ENCODE measurements at regions not wholly inside any gene's neighbourhood (a gene's known extent, or its start where the extent isn't known, plus 50 kb on each side); places are given as distances from the start of the nearest gene placed in this dataset.

DNA sequence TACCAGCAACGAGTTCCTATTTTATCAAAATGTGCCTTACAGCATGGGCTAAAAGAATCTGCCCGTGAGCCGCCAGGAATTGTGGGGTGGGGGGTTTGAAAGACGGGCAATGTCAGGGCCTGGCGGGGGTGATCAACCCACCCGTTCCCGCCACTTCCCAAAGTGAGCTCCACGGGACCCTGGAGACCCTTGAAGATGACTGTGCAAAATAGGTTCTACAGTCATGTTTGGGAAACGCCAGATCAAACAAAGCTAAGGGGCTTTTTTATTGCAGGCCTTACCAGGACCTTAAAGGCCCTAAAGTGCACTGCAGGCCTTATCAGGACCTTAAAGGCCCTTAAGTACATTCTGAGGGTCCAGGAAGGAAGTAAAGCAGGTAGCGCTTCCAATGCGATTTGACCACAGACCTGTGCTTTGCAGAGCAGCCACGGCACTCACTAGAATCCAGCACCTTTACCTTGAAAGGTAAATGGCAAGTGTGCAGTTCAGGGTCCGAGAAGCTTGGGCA, 404.1 kb downstream of the SHANK2 start:
- no peak for DNase-seq (ENCODE audit: low spot score)

GRCh38 chr11:70849031-70849430, 403.3 kb downstream of the SHANK2 start:
- DNase-seq (ENCODE audit: low spot score): no peak

DNA sequence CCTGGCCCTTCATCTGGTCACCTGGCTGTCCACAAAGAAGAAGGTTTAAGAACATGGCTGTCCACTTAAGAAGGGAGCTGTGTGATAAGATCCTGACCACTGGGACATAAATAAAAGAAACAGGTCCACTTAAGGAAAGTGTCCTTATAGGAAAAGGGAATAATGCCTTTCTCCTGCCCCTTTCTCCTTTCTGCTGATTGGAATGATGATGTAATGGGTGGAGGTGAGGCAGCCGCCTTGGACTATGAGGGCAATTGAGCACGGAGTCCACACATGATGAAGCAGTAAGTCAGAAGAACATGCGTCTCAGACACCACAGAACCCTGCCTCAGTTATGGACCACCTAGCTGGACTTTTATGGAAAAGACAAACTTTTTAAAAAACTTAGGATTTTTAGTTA, 401.1 kb downstream of the SHANK2 start:
- no peak for DNase-seq (ENCODE audit: low spot score)

GRCh38 chr11:70851907-70852306, 400.5 kb downstream of the SHANK2 start:
- no peak for DNase-seq (ENCODE audit: low spot score)

DNA sequence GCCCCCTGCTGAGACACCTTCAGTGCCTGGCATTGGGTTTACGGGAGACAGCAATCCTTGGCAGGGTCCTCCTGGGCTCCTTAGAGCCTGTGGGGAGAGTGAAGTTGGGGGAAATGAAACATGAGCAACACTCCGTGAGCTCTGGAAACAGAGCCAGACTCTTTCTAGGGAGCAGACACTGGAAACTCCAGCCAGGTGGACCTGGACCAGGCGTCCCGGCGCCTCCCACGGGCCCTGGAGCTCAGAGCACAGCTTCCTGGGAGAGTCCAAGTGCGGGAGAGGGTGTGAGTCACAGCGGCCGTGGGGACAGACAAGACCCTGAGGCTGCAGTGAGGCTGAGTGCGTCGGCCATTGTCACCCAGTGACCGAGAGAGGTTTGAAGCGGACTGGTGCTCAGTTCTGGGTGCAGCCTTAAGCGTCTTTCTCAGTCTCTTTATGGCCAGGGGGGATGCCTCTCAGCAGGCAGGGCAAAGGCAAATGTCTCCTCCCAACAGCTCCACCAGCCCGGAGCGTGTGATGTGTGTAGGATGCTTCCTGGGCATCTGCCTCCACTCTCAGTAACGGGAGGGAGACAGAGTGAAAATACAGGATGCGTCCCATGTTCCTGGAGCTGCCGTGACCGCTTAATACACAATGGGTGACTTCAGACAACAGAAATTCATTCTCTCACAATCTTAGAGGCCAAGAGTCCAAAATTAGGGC, 399.2 kb downstream of the SHANK2 start:
- DNase-seq (ENCODE audit: low spot score): no peak

DNA sequence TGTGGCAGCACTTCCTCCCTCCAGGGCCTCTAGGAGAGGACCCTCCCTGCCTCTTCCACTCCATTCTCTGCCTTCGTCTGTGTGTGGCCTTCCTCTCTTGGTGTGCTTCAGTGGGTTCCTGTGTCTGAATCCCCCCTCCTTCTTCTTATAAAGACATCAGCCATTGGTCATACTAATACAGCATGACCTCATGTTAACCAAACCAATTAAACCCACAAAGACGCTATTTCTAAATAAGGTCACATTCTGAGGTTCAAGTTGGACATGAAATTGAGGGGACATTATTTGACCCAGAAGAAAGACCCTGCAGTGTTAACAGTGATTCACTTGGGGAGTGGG, 398.6 kb downstream of the SHANK2 start:
- DNase-seq (ENCODE audit: low spot score): no peak

DNA sequence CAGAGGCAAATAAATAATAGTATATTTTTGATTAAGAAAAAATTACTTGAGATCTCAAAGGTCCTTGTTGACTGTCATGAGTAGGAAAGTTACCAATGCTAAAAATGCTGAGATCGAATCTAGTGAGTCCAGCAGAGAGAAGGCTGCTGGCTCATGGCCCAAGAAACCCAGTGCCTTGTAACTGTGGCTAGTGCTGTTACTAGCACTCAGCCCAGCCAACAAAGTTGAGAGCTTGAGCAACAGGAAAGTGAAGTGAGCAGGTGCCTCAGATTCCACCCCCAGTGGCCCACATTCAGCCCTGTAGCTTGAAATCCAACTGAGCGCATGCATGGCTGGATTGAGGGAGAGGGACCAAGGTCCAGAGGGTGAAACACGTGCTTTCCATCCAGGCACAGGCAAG, 398.2 kb downstream of the SHANK2 start:
- DNase-seq (ENCODE audit: low spot score): no peak

DNA sequence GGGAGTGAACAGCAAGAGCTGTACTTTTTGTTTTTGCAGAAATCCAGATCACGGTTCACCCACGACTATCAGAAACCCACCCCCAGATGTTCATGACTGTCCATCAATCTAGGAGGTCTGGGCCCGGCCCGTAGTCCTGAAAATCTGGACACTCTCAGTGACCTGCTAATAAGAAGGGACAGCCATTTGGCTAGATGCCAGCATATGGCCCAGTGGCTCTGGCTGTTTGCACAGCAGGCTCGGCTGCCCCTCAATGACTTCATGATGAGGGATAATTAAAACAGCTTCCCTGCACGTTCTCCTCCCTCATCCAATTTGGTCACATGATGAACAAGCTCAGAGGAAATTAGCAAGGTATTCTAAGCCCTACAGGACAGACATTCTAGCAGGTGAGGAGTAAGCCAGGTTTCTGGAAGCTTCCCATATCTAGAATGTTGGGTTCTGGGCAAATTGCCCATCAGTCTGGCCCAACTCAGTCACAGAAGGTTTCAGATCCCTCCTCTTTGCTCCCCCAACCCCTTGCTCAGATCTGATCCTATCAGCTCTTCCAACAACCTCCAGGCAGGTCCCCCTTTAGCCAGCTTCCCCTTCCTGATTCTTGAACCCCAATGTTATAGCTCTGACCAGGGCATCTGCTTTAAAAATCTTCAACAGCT, 397.3 kb downstream of the SHANK2 start:
- DNase-seq (ENCODE audit: low spot score): no peak

DNA sequence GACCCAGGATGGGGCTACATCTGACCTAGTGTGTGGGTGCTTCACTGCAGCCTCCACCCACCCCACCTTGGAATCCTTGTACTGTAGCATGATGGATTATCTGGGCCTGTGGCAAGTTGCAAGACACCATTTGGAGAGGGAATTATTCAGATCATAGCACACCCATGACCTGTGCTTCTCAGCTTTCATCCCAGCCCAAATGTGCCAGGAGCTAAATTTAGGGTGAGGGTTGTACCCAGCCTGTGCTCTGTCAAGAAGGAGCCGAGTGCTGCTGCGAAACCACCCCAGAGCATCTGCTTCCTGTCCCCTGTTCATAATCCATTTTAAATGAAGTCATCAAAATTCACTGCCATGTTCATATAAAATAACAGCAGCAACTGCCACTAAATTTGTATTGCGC, 394.5 kb downstream of the SHANK2 start:
- DNase-seq (ENCODE audit: low spot score): no peak

GRCh38 chr11:70859180-70859579, 393.2 kb downstream of the SHANK2 start:
- DNase-seq (ENCODE audit: low spot score): no peak

GRCh38 chr11:70860888-70861287, 391.5 kb downstream of the SHANK2 start:
- no peak for DNase-seq (ENCODE audit: low spot score)

GRCh38 chr11:70861559-70861958, 390.8 kb downstream of the SHANK2 start:
- no peak for DNase-seq (ENCODE audit: low spot score)

DNA sequence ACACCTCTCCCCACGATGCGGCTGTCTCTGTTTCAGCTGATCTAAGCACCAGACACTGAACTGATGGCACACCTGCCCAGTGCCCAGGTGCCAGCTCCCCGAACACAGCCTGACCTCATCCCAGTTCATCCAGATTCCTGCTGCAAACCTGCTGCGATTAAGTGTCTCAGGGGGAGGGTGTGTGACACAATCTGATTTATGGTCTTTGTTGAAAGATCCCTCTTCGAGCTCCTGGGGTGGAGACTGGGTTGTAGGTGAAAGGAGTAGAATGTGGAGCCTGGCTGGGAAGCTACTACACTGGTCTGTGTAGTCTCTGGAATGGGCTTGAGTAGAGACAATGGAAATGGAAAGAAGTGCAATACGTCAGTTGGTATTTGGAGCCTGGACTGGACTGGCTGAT, 390.3 kb downstream of the SHANK2 start:
- no peak for DNase-seq (ENCODE audit: low spot score)

DNA sequence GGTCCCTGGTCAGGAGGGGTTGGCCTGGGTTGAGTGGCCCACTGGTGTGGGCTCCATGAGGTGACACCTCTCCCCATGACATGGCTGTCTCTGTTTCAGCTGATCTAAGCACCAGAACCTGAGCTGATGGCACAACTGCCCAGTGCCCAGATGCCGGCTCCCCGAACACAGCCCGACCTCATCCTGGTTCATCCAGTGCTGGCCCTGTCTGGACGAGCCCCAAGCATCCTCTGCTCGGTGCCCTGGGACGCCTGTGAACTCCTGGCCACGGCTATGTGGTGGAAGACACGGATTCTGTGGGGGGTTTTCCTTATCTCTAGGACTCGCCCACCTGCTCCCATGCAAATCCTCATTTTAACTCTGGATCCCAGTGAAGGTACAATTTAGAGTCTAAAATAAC, 389.2 kb downstream of the SHANK2 start:
- DNase-seq (ENCODE audit: low spot score): no peak

GRCh38 chr11:70863993-70864392, 388.4 kb downstream of the SHANK2 start:
- DNase-seq (ENCODE audit: low spot score): no peak

DNA sequence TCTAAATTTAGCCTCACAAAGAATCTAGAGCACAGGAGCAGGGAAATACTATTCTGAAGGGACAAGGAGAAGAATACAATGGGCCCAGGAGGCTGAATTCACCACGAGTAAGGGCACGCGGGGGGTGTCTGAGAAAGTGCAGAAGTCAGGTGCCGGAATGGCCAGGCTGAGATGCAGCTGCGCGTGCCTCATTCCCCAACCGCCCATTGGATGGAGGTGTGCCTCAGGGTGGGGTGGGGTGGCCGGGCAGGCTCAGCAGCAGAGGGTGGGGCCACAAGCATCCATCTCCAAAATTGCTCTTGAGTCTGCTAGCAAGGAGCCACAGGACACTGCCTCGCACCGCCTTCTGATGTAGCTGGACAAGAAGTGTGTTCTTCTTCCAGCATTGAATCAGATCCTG, 387.0 kb downstream of the SHANK2 start:
- no peak for DNase-seq (ENCODE audit: low spot score)

- DNase-seq (ENCODE audit: low spot score): no peak
These were observed 385.5 kb downstream of the SHANK2 start for GRCh38 chr11:70866834-70867233.

- DNase-seq (ENCODE audit: low spot score): no peak
These were observed 384.9 kb downstream of the SHANK2 start for GRCh38 chr11:70867281-70868047.

DNA sequence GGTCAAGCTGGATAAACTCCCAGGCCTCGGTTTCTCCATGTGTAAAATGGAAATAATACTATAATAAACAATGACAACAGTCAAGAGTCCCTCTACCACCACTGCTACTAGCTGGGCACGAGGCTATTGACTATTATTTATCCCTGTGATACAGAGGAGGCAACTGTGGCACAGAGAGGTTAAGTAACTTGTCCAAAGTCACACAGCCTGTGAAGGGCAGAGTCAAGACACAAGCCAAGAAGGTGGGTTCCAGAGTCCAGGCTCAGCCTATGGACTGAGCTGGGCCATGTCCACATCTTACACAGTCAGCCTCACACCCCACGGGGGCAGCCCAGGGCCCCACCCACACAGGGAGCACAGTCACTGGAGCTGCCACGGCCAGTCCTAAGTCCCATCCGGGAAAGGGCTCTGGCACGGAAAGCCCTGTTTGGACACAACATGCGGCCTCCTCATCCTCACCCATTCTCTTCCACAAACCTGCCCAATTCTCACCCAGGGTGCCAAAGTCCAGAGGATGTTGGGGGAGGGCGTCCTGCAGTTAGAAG, 384.0 kb downstream of the SHANK2 start:
- no peak for DNase-seq (ENCODE audit: low spot score)

DNA sequence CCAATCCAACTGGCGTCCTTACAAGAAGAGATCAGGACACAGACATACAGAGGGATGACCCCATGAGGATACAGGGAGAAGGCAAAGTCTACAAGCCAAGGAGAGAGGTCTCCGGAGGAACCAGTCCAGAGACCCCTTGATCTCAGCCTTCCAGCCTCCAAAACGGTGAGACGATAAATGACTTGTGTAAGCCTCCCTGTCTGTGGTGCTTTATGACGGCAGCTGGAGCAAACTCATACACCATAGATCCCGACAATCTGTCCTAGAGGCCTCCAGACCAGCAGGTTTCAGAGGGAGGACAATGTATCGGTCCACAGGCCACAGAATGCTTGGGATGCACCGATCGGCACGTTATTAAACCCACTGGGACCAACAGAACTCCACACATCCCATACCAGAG, 383.3 kb downstream of the SHANK2 start:
- DNase-seq (ENCODE audit: low spot score): no peak

DNA sequence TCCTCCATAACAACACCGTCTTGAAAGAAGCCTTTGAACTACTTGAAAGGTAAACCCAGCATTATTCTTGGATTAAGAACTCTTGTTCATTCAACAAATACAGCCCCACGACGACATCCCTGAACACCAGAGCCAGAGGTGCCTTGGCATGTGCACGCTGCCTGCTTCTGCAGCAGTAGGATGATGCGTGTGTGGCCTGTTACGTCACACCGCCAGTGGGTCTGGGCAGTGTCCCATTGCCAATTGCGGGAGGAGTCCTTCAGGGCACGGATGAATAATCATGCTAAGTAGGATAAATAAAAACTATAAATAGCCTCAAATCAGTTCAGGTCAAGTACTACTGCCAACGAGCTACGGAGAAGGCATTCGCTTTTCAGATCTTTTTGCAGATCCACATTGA, 380.5 kb downstream of the SHANK2 start:
- no peak for DNase-seq (ENCODE audit: low spot score)

DNA sequence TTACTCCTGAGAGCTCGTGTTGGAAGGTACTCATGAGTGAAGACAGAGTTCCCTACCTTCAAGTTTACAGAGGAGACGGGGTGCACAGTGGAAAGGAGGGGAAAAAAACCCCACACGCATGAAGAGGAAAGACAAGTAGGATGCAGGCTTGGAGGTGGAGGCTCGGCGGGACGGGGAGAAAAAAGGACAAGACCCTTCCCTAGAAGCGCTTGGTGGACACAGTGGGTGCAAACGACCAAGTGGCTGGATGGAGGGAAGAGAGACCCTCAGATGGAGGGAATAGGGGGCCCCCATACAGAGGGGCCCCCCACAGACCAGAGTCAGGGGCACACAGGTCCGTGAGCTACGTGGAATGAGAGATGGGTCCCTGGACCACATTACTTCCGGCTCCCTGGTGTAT, 380.1 kb downstream of the SHANK2 start:
- no peak for DNase-seq (ENCODE audit: low spot score)

All from ecto neural progenitor cell (in vitro differentiated cells).